ENCODE measurements at regions not wholly inside any gene's neighbourhood (a gene's known extent, or its start where the extent isn't known, plus 50 kb on each side); places are given as distances from the start of the nearest gene placed in this dataset.

GRCh38 chr12:23115984-23116383 lies 491.0 kb downstream of the ETNK1 start:
- no peak overlapping the region for H3K4me2 ChIP-seq (ENCODE audit: low read depth, low read length, poor library complexity, severe bottlenecking)
- H3K9me2 ChIP-seq (replicated peaks; ENCODE audit: low read depth, low read length) = no peaks in the 10 kb centered on the region
- H3K4me1 ChIP-seq (ENCODE audit: insufficient read depth, low read length, poor library complexity, severe bottlenecking) = no peaks in the 10 kb centered on the region
- no peaks in the 10 kb centered on the region for H4K20me1 ChIP-seq (ENCODE audit: insufficient read depth, low read length, poor library complexity, severe bottlenecking)
- no peaks in the 10 kb centered on the region for H3K36me3 ChIP-seq (ENCODE audit: insufficient read depth, low read length)
- H3K9me3 ChIP-seq (ENCODE audit: insufficient read depth, low read depth, low read length) = no peaks in the 10 kb centered on the region
- TF ChIP-seq, protein P1, sequence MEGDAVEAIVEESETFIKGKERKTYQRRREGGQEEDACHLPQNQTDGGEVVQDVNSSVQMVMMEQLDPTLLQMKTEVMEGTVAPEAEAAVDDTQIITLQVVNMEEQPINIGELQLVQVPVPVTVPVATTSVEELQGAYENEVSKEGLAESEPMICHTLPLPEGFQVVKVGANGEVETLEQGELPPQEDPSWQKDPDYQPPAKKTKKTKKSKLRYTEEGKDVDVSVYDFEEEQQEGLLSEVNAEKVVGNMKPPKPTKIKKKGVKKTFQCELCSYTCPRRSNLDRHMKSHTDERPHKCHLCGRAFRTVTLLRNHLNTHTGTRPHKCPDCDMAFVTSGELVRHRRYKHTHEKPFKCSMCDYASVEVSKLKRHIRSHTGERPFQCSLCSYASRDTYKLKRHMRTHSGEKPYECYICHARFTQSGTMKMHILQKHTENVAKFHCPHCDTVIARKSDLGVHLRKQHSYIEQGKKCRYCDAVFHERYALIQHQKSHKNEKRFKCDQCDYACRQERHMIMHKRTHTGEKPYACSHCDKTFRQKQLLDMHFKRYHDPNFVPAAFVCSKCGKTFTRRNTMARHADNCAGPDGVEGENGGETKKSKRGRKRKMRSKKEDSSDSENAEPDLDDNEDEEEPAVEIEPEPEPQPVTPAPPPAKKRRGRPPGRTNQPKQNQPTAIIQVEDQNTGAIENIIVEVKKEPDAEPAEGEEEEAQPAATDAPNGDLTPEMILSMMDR (conservative IDR thresholded peaks at IDR 0.05; ENCODE audit: low read length) = no peak
- TF ChIP-seq EZH2phosphoT487 (IDR thresholded peaks at IDR 0.05; ENCODE audit: borderline replicate concordance) = no peak
- H3K79me2 ChIP-seq (ENCODE audit: insufficient read depth, low read length) = no peaks in the 10 kb centered on the region
- H3K9ac ChIP-seq (ENCODE audit: low read depth, low read length, poor library complexity, severe bottlenecking) = no peak overlapping the region
- H3F3A ChIP-seq (ENCODE audit: low read depth) = no peaks in the 10 kb centered on the region
- no peaks in the 10 kb centered on the region for H3K27me3 ChIP-seq (ENCODE audit: insufficient read depth, low read length, poor library complexity, severe bottlenecking)
- no peak overlapping the region for H2AFZ ChIP-seq (ENCODE audit: low read length)
- H3K4me3 ChIP-seq (ENCODE audit: low read length, poor library complexity, severe bottlenecking) = no peak overlapping the region

- Histone ChIP-seq H3K79me2 (ENCODE audit: insufficient read depth, low read length) (no peaks in the 10 kb centered on the region), H3F3A (ENCODE audit: low read depth) (no peaks in the 10 kb centered on the region), H3K4me1 (ENCODE audit: insufficient read depth, low read length, poor library complexity, severe bottlenecking) (no peaks in the 10 kb centered on the region), H3K4me2 (ENCODE audit: low read depth, low read length, poor library complexity, severe bottlenecking) (no peak overlapping the region), H3K27me3 (ENCODE audit: insufficient read depth, low read length, poor library complexity, severe bottlenecking) (no peaks in the 10 kb centered on the region), H4K20me1 (ENCODE audit: insufficient read depth, low read length, poor library complexity, severe bottlenecking) (no peaks in the 10 kb centered on the region), H3K9ac (ENCODE audit: low read depth, low read length, poor library complexity, severe bottlenecking) (no peak overlapping the region), H3K36me3 (ENCODE audit: insufficient read depth, low read length) (no peaks in the 10 kb centered on the region), H2AFZ (ENCODE audit: low read length) (no peak overlapping the region), H3K9me3 (ENCODE audit: insufficient read depth, low read depth, low read length) (no peaks in the 10 kb centered on the region), H3K9me2 (replicated peaks; ENCODE audit: low read depth, low read length) (no peaks in the 10 kb centered on the region), H3K4me3 (ENCODE audit: low read length, poor library complexity, severe bottlenecking) (no peak overlapping the region)
- no peak for TF ChIP-seq EZH2phosphoT487 (IDR thresholded peaks at IDR 0.05; ENCODE audit: borderline replicate concordance)
Observed at GRCh38 chr12:23126794-23127193, 501.8 kb downstream of the ETNK1 start.

DNA sequence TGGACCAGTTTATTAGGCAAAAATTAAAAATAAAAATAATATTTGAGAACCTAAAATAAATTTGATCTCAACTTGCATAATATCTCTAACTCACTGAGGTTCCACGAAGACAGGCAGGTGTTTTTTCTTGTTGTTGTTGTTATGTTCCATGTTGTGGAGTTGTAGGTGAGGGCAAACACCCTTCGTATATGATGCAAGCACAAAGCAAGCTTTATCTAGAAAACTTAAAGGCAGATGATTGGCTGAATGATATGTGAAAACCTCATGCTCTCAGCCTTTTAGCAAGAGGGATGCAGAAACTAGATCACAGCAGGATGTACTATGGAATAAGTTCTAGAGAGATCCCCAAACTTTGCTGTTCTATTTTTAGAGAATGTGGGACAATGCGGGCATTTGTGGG lies 502.7 kb downstream of the ETNK1 start:
- H3K36me3 ChIP-seq (ENCODE audit: insufficient read depth, low read length) = no peaks in the 10 kb centered on the region
- H3K79me2 ChIP-seq (ENCODE audit: insufficient read depth, low read length) = no peaks in the 10 kb centered on the region
- H3F3A ChIP-seq (ENCODE audit: low read depth) = no peaks in the 10 kb centered on the region
- H3K9me3 ChIP-seq (ENCODE audit: insufficient read depth, low read depth, low read length) = no peaks in the 10 kb centered on the region
- H3K4me2 ChIP-seq (ENCODE audit: low read depth, low read length, poor library complexity, severe bottlenecking) = no peak overlapping the region
- no peak for TF ChIP-seq EZH2phosphoT487 (IDR thresholded peaks at IDR 0.05; ENCODE audit: borderline replicate concordance)
- TF ChIP-seq, protein P1 (conservative IDR thresholded peaks at IDR 0.05; ENCODE audit: low read length) = no peak
- H3K4me3 ChIP-seq (ENCODE audit: low read length, poor library complexity, severe bottlenecking) = no peak overlapping the region
- H3K9ac ChIP-seq (ENCODE audit: low read depth, low read length, poor library complexity, severe bottlenecking) = no peak overlapping the region
- H4K20me1 ChIP-seq (ENCODE audit: insufficient read depth, low read length, poor library complexity, severe bottlenecking) = no peaks in the 10 kb centered on the region
- H3K4me1 ChIP-seq (ENCODE audit: insufficient read depth, low read length, poor library complexity, severe bottlenecking) = no peaks in the 10 kb centered on the region
- H3K9me2 ChIP-seq (replicated peaks; ENCODE audit: low read depth, low read length) = no peaks in the 10 kb centered on the region
- no peak overlapping the region for H2AFZ ChIP-seq (ENCODE audit: low read length)
- H3K27me3 ChIP-seq (ENCODE audit: insufficient read depth, low read length, poor library complexity, severe bottlenecking) = no peaks in the 10 kb centered on the region

GRCh38 chr12:23128462-23128861 lies 503.5 kb downstream of the ETNK1 start:
- Histone ChIP-seq H3K9me3 (ENCODE audit: insufficient read depth, low read depth, low read length) (no peaks in the 10 kb centered on the region), H3K4me1 (ENCODE audit: insufficient read depth, low read length, poor library complexity, severe bottlenecking) (no peaks in the 10 kb centered on the region), H3K36me3 (ENCODE audit: insufficient read depth, low read length) (no peaks in the 10 kb centered on the region), H3K4me2 (ENCODE audit: low read depth, low read length, poor library complexity, severe bottlenecking) (no peak overlapping the region), H3K9me2 (replicated peaks; ENCODE audit: low read depth, low read length) (no peaks in the 10 kb centered on the region), H3K27me3 (ENCODE audit: insufficient read depth, low read length, poor library complexity, severe bottlenecking) (no peaks in the 10 kb centered on the region), H3F3A (ENCODE audit: low read depth) (no peaks in the 10 kb centered on the region), H3K9ac (ENCODE audit: low read depth, low read length, poor library complexity, severe bottlenecking) (no peak overlapping the region), H4K20me1 (ENCODE audit: insufficient read depth, low read length, poor library complexity, severe bottlenecking) (no peaks in the 10 kb centered on the region), H3K4me3 (ENCODE audit: low read length, poor library complexity, severe bottlenecking) (no peak overlapping the region), H3K79me2 (ENCODE audit: insufficient read depth, low read length) (no peaks in the 10 kb centered on the region), H2AFZ (ENCODE audit: low read length) (no peak overlapping the region)
- no peak for TF ChIP-seq EZH2phosphoT487 (IDR thresholded peaks at IDR 0.05; ENCODE audit: borderline replicate concordance)
- TF ChIP-seq, protein P1 (conservative IDR thresholded peaks at IDR 0.05; ENCODE audit: low read length) = no peak

All from Loucy (cell line).